GM12875 (cell line): ENCODE measurements at regions not wholly inside any gene's neighbourhood (a gene's known extent, or its start where the extent isn't known, plus 50 kb on each side); places are given as distances from the start of the nearest gene placed in this dataset.
A peak's percentile ranks its signal among the peaks of the same experiment; 100 is the strongest.

Source experiments
- H3K4me3 ChIP-seq: one replicate; pipeline ENCODE4 v1.5.1; 2011; ENCODE audit warnings: low read depth, low read length, control low read depth
- CTCF ChIP-seq: IDR thresholded peaks from 2 replicates; pipeline ENCODE4 v1.5.1; 2011; ENCODE audit warnings: low read depth, mild to moderate bottlenecking, control low read depth, inconsistent platforms, low read length, moderate library complexity, borderline replicate concordance; ENCODE audit not compliant: insufficient read depth

- no peak for TF ChIP-seq CTCF
- no peak overlapping the region for H3K4me3 ChIP-seq
Observed at GRCh38 chr4:136643416-136643815, 888.9 kb downstream of the PCDH18 start.

GRCh38 chr4:136637071-136637777, 895.1 kb downstream of the PCDH18 start:
- no peak overlapping the region for H3K4me3 ChIP-seq
- peak; percentile 33; the same call in 1 of the 2 replicates for TF ChIP-seq CTCF

- no peak overlapping the region for H3K4me3 ChIP-seq
- TF ChIP-seq CTCF: no peak
Observed at GRCh38 chr4:136636155-136636554, 896.1 kb downstream of the PCDH18 start.

- H3K4me3 ChIP-seq: no peak overlapping the region
- no peak for TF ChIP-seq CTCF
Observed at GRCh38 chr4:136634121-136634520, 898.2 kb downstream of the PCDH18 start.

GRCh38 chr4:136599890-136600289, 932.4 kb downstream of the PCDH18 start:
- no peak overlapping the region for H3K4me3 ChIP-seq
- TF ChIP-seq CTCF: no peak

GRCh38 chr4:136590440-136590839, 941.9 kb downstream of the PCDH18 start:
- TF ChIP-seq CTCF: no peak
- no peak overlapping the region for H3K4me3 ChIP-seq

- H3K4me3 ChIP-seq: no peak overlapping the region
- no peak for TF ChIP-seq CTCF
Observed at GRCh38 chr4:136583567-136583966, 948.7 kb downstream of the PCDH18 start.
